ENCODE measurements at regions not wholly inside any gene's neighbourhood (a gene's known extent, or its start where the extent isn't known, plus 50 kb on each side); places are given as distances from the start of the nearest gene placed in this dataset.

- Histone ChIP-seq H3K4me2 (ENCODE audit: low read depth, low read length, poor library complexity, severe bottlenecking) (no peak overlapping the region), H3K4me1 (ENCODE audit: insufficient read depth, low read length, poor library complexity, severe bottlenecking) (no peaks in the 10 kb centered on the region), H3K27me3 (ENCODE audit: insufficient read depth, low read length, poor library complexity, severe bottlenecking) (no peaks in the 10 kb centered on the region), H3K9me3 (ENCODE audit: insufficient read depth, low read depth, low read length) (no peaks in the 10 kb centered on the region), H3K36me3 (ENCODE audit: insufficient read depth, low read length) (no peaks in the 10 kb centered on the region), H3K4me3 (ENCODE audit: low read length, poor library complexity, severe bottlenecking) (no peak overlapping the region), H2AFZ (ENCODE audit: low read length) (no peak overlapping the region), H3K9ac (ENCODE audit: low read depth, low read length, poor library complexity, severe bottlenecking) (no peak overlapping the region), H3F3A (ENCODE audit: low read depth) (no peaks in the 10 kb centered on the region), H3K9me2 (replicated peaks; ENCODE audit: low read depth, low read length) (no peaks in the 10 kb centered on the region), H4K20me1 (ENCODE audit: insufficient read depth, low read length, poor library complexity, severe bottlenecking) (no peaks in the 10 kb centered on the region), H3K79me2 (ENCODE audit: insufficient read depth, low read length) (no peaks in the 10 kb centered on the region)
- TF ChIP-seq CTCF (conservative IDR thresholded peaks at IDR 0.05; ENCODE audit: low read length) (no peak), EZH2phosphoT487 (IDR thresholded peaks at IDR 0.05; ENCODE audit: borderline replicate concordance) (no peak)
These were observed 343.6 kb upstream of the NXPH2 start for GRCh38 chr2:139123795-139124194.

- no peaks in the 10 kb centered on the region for H3K79me2 ChIP-seq (ENCODE audit: insufficient read depth, low read length)
- no peak overlapping the region for H3K4me3 ChIP-seq (ENCODE audit: low read length, poor library complexity, severe bottlenecking)
- no peak overlapping the region for H3K9ac ChIP-seq (ENCODE audit: low read depth, low read length, poor library complexity, severe bottlenecking)
- no peaks in the 10 kb centered on the region for H3K9me2 ChIP-seq (replicated peaks; ENCODE audit: low read depth, low read length)
- H3F3A ChIP-seq (ENCODE audit: low read depth), result no peaks in the 10 kb centered on the region
- no peak overlapping the region for H2AFZ ChIP-seq (ENCODE audit: low read length)
- TF ChIP-seq EZH2phosphoT487 (IDR thresholded peaks at IDR 0.05; ENCODE audit: borderline replicate concordance), result no peak
- TF ChIP-seq CTCF (conservative IDR thresholded peaks at IDR 0.05; ENCODE audit: low read length), result no peak
- no peaks in the 10 kb centered on the region for H3K27me3 ChIP-seq (ENCODE audit: insufficient read depth, low read length, poor library complexity, severe bottlenecking)
- no peaks in the 10 kb centered on the region for H4K20me1 ChIP-seq (ENCODE audit: insufficient read depth, low read length, poor library complexity, severe bottlenecking)
- no peaks in the 10 kb centered on the region for H3K9me3 ChIP-seq (ENCODE audit: insufficient read depth, low read depth, low read length)
- H3K4me1 ChIP-seq (ENCODE audit: insufficient read depth, low read length, poor library complexity, severe bottlenecking), result no peaks in the 10 kb centered on the region
- H3K36me3 ChIP-seq (ENCODE audit: insufficient read depth, low read length), result no peaks in the 10 kb centered on the region
- no peak overlapping the region for H3K4me2 ChIP-seq (ENCODE audit: low read depth, low read length, poor library complexity, severe bottlenecking)
These were observed 342.5 kb upstream of the NXPH2 start for GRCh38 chr2:139122711-139123158.

GRCh38 chr2:139099721-139100120, 319.5 kb upstream of the NXPH2 start:
- Histone ChIP-seq H3K9me2 (replicated peaks; ENCODE audit: low read depth, low read length) (no peaks in the 10 kb centered on the region), H4K20me1 (ENCODE audit: insufficient read depth, low read length, poor library complexity, severe bottlenecking) (no peaks in the 10 kb centered on the region), H3K4me3 (ENCODE audit: low read length, poor library complexity, severe bottlenecking) (no peak overlapping the region), H3K4me2 (ENCODE audit: low read depth, low read length, poor library complexity, severe bottlenecking) (no peak overlapping the region), H3K4me1 (ENCODE audit: insufficient read depth, low read length, poor library complexity, severe bottlenecking) (no peaks in the 10 kb centered on the region), H2AFZ (ENCODE audit: low read length) (no peak overlapping the region), H3K9me3 (ENCODE audit: insufficient read depth, low read depth, low read length) (no peaks in the 10 kb centered on the region), H3K79me2 (ENCODE audit: insufficient read depth, low read length) (no peaks in the 10 kb centered on the region), H3K27me3 (ENCODE audit: insufficient read depth, low read length, poor library complexity, severe bottlenecking) (no peaks in the 10 kb centered on the region), H3K9ac (ENCODE audit: low read depth, low read length, poor library complexity, severe bottlenecking) (no peak overlapping the region), H3F3A (ENCODE audit: low read depth) (no peaks in the 10 kb centered on the region), H3K36me3 (ENCODE audit: insufficient read depth, low read length) (no peaks in the 10 kb centered on the region)
- no peak for TF ChIP-seq CTCF (conservative IDR thresholded peaks at IDR 0.05; ENCODE audit: low read length)
- TF ChIP-seq EZH2phosphoT487 (IDR thresholded peaks at IDR 0.05; ENCODE audit: borderline replicate concordance), result no peak
